Mucosa of rectum (tissue), 2 donors: ENCODE measurements at regions not wholly inside any gene's neighbourhood (a gene's known extent, or its start where the extent isn't known, plus 50 kb on each side); places are given as distances from the start of the nearest gene placed in this dataset.

Experiments
- H3K27ac ChIP-seq, 2 donors: one replicate each; pipeline ENCODE4 v1.7.0; 2013; ENCODE audit warnings: inconsistent platforms in 2 of 2, low read depth in 2 of 2, low read length in 2 of 2
- H3K27me3 ChIP-seq, 2 donors: one replicate each; pipeline ENCODE4 v1.7.0; 2013; ENCODE audit warnings: low read length in 2 of 2; ENCODE audit not compliant: control insufficient read depth in 2 of 2, insufficient read depth in 2 of 2
- H3K36me3 ChIP-seq, 2 donors: one replicate each; pipeline ENCODE4 v1.7.0; 2013; ENCODE audit warnings: low read length in 2 of 2; ENCODE audit not compliant: control insufficient read depth in 2 of 2, insufficient read depth in 2 of 2
- H3K4me1 ChIP-seq, 2 donors: one replicate each; pipeline ENCODE4 v1.7.0; 2013; ENCODE audit warnings: low read length in 2 of 2, mild to moderate bottlenecking in 1 of 2; ENCODE audit not compliant: control insufficient read depth in 2 of 2, insufficient read depth in 2 of 2
- H3K4me3 ChIP-seq, 2 donors: one replicate each; pipeline ENCODE4 v1.7.0; 2013; ENCODE audit warnings: low read length in 2 of 2
- H3K9ac ChIP-seq, 2 donors: one replicate each; pipeline ENCODE4 v1.7.0; 2013; ENCODE audit warnings: low read length in 2 of 2, low read depth in 1 of 2, mild to moderate bottlenecking in 1 of 2
- H3K9me3 ChIP-seq, 2 donors: one replicate each; pipeline ENCODE4 v1.7.0; 2013; ENCODE audit warnings: low read length in 2 of 2; ENCODE audit not compliant: control insufficient read depth in 2 of 2
- donor health status: healthy.
- donor health status: Normal muscosa, but diverticular disease.

GRCh38 chr2:160606341-160606740, 112.7 kb upstream of the RBMS1 start:
- no peaks in the 10 kb centered on the region for H3K9me3 ChIP-seq
- H3K4me3 ChIP-seq: no peak overlapping the region
- H3K27me3 ChIP-seq: no peaks in the 10 kb centered on the region
- no peak overlapping the region for H3K27ac ChIP-seq
- no peaks in the 10 kb centered on the region for H3K36me3 ChIP-seq
- no peaks in the 10 kb centered on the region for H3K4me1 ChIP-seq
- H3K9ac ChIP-seq: no peak overlapping the region

- Histone ChIP-seq H3K4me3 (no peak overlapping the region), H3K9ac (no peak overlapping the region), H3K27me3 (no peaks in the 10 kb centered on the region), H3K4me1 (no peaks in the 10 kb centered on the region), H3K36me3 (no peaks in the 10 kb centered on the region), H3K27ac (no peak overlapping the region), H3K9me3 (no peaks in the 10 kb centered on the region)
Measured at GRCh38 chr2:160608599-160608998, 115.0 kb upstream of the RBMS1 start.

DNA sequence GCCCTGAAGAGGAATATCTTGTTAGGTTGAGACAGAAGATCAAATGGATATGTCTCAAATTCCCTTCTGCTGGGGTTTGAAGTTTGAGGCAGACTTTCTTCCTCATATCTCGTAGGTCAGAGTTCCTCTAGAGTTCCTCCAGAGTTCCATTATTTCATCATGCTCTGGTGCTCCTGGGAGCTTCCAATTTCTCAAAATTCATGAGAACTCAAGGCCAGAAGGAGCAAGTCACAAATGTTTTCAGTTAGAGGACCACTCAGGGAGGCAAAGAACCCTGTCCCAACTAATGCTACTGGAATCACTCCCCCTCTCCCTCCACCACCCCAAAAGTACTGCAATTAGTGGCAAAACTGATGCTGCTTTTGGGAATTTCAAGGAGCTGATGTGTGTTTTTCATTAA, 115.7 kb upstream of the RBMS1 start:
- no peak overlapping the region for H3K4me3 ChIP-seq
- no peaks in the 10 kb centered on the region for H3K9me3 ChIP-seq
- no peaks in the 10 kb centered on the region for H3K27me3 ChIP-seq
- H3K36me3 ChIP-seq: no peaks in the 10 kb centered on the region
- H3K27ac ChIP-seq: no peak overlapping the region
- H3K4me1 ChIP-seq: no peaks in the 10 kb centered on the region
- no peak overlapping the region for H3K9ac ChIP-seq

DNA sequence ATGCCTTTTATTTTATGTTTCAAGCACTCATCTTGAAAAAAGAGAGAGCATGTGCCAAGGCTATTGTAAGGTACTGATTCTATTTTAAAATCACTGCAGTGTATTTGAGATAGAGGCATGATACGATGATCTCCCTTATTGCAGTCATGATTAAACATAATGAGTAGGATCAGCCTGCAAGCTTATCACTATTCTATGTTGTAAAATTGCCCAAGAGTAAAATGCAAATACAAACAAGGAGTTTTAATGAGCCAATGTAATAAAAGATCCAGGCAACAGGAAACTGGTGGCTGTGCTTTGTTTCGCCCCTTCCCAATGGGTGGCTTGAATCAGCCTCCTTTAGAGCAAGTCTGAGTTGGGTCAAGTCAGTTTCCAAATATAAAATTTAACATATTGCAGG, 116.4 kb upstream of the RBMS1 start:
- H3K27ac ChIP-seq: no peak overlapping the region
- no peak overlapping the region for H3K9ac ChIP-seq
- no peaks in the 10 kb centered on the region for H3K9me3 ChIP-seq
- H3K27me3 ChIP-seq: no peaks in the 10 kb centered on the region
- no peaks in the 10 kb centered on the region for H3K4me1 ChIP-seq
- no peak overlapping the region for H3K4me3 ChIP-seq
- H3K36me3 ChIP-seq: no peaks in the 10 kb centered on the region

DNA sequence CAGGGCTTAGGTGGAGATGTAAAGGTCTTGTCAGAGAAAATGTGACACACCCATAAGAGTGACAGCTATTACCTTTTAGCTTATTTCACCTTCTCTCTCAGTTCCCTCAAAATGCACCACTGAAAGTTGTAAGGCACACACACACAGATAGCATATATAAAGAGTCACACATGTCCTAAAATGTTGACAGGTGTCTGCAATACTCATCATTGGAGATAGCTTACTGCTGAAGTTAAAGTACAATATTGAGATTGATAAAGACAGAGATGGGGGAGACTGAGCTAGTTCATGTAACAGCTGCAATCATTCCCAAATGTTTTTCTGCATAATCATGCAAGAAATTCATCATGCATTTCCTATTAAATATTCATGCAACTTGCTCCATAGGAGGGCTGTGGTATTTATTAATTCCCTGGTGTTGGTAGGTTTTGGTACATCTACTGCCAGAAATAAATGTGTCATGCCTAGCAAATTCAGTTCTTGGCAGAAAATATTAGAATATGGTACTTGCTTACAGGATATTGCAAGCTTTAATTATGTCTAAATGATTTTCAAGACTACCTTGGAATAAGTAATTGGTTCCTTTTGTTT, 118.8 kb upstream of the RBMS1 start:
- Histone ChIP-seq H3K27me3 (no peaks in the 10 kb centered on the region), H3K36me3 (no peaks in the 10 kb centered on the region), H3K4me1 (no peaks in the 10 kb centered on the region), H3K9me3 (no peaks in the 10 kb centered on the region), H3K27ac (no peak overlapping the region), H3K9ac (no peak overlapping the region), H3K4me3 (no peak overlapping the region)

DNA sequence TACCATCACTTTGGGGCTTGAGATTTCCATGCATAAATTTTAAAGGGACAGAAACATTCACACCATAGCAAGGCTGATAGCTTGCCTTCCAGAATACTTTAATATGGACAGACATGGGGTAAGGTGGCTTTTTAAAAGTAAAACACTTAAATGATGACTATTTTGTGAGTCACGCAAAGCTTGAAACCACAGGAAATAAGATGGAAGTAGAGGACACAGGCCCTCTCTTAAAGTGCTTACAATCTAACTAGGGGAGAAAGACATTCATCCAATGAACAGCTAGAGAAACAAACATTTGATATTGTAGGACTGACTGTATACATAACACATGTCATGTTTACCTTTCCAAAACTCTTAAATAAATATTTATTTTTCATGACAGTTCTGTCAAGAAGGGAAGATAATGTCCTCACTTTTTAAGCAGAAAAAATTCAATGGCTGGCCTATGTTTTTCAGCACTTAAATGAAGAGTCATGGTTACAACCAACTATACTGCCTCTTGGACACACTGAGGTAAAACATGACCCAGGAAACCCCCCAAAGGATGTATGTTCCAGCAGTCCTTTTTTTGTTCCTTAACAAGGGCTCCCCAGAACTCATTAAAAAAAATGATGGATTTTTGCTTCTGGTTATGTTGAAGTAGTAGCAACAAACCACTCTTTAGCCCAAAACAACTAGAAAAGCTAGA, 120.0 kb upstream of the RBMS1 start:
- H3K27ac ChIP-seq: no peak overlapping the region
- H3K36me3 ChIP-seq: no peaks in the 10 kb centered on the region

DNA sequence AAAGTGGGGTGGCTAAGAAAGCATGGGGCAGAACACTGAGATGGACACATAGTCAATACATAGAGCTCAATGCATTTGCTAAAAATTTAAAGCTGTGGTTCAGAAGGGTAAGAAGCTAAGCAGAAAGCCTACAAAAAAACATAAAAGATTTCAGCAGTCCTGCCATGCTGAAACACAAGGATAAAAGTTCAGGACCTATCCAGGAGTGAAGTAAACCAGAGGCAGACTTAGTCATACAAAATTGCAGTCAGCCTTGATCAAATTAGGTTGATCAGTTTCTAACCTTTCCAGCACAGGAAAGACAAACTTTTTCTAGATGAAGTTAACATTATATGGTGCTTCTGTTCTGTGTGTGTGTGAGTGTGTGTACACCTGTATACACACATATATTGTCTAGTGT, 120.8 kb upstream of the RBMS1 start:
- Histone ChIP-seq H3K27me3 (no peaks in the 10 kb centered on the region), H3K9me3 (no peaks in the 10 kb centered on the region), H3K9ac (no peak overlapping the region), H3K36me3 (no peaks in the 10 kb centered on the region), H3K4me1 (no peaks in the 10 kb centered on the region), H3K27ac (no peak overlapping the region), H3K4me3 (no peak overlapping the region)

More for the DNA sequence above, 120.0 kb upstream of the RBMS1 start:
- H3K27me3 ChIP-seq: no peaks in the 10 kb centered on the region
- H3K9ac ChIP-seq: no peak overlapping the region
- no peaks in the 10 kb centered on the region for H3K4me1 ChIP-seq
- H3K4me3 ChIP-seq: no peak overlapping the region
- no peaks in the 10 kb centered on the region for H3K9me3 ChIP-seq

GRCh38 chr2:160615706-160616105, 122.1 kb upstream of the RBMS1 start:
- Histone ChIP-seq H3K9me3 (no peaks in the 10 kb centered on the region), H3K27ac (no peak overlapping the region), H3K36me3 (no peaks in the 10 kb centered on the region), H3K27me3 (no peaks in the 10 kb centered on the region), H3K9ac (no peak overlapping the region), H3K4me3 (no peak overlapping the region), H3K4me1 (no peaks in the 10 kb centered on the region)

GRCh38 chr2:160616149-160616548, 122.5 kb upstream of the RBMS1 start:
- Histone ChIP-seq H3K27ac (no peak overlapping the region), H3K4me3 (no peak overlapping the region), H3K4me1 (no peaks in the 10 kb centered on the region), H3K27me3 (no peaks in the 10 kb centered on the region), H3K36me3 (no peaks in the 10 kb centered on the region), H3K9me3 (no peaks in the 10 kb centered on the region), H3K9ac (no peak overlapping the region)

- Histone ChIP-seq H3K4me1 (no peaks in the 10 kb centered on the region), H3K27ac (no peak overlapping the region), H3K36me3 (no peaks in the 10 kb centered on the region), H3K9me3 (no peaks in the 10 kb centered on the region), H3K9ac (no peak overlapping the region), H3K27me3 (no peaks in the 10 kb centered on the region), H3K4me3 (no peak overlapping the region)
Measured at GRCh38 chr2:160621748-160622147, 128.1 kb upstream of the RBMS1 start.
